Lower leg skin (tissue), 3 donors: ENCODE measurements at regions not wholly inside any gene's neighbourhood (a gene's known extent, or its start where the extent isn't known, plus 50 kb on each side); places are given as distances from the start of the nearest gene placed in this dataset.

Source experiments
- CTCF ChIP-seq, 3 donors: fragments of 450-650 bp; IDR thresholded peaks; one replicate each; pipeline ENCODE4 v1.5.1; 2016; ENCODE audit warnings: antibody characterized with exemption in 3 of 3, mild to moderate bottlenecking in 3 of 3, moderate library complexity in 2 of 3
- POLR2A ChIP-seq, 2 donors: fragments of 450-650 bp; IDR thresholded peaks; one replicate each; pipeline ENCODE4 v1.6.1; 2016 to 2017; ENCODE audit warnings: antibody characterized with exemption in 2 of 2, mild to moderate bottlenecking in 1 of 2, moderate library complexity in 1 of 2

GRCh38 chr4:35952751-35953150 is 291.6 kb downstream of the ARAP2 start:
- no peak for TF ChIP-seq CTCF (IDR thresholded peaks at IDR 0.05)
- TF ChIP-seq POLR2A (IDR thresholded peaks at IDR 0.05): no peak
